Prostate gland (tissue), 2 donors: ENCODE measurements at regions not wholly inside any gene's neighbourhood (a gene's known extent, or its start where the extent isn't known, plus 50 kb on each side); places are given as distances from the start of the nearest gene placed in this dataset.

Experiments used
- CTCF ChIP-seq, 4 experiments: fragments of 200-600 bp in 2 of 4; fragments of 450-650 bp in 2 of 4; sonication (generic) in 2 of 4; IDR thresholded peaks; 1 replicate in 3 of 4; 2 replicates in 1 of 4; pipeline ENCODE4 v1.5.1; 2016 to 2019; ENCODE audit warnings: antibody characterized with exemption in 4 of 4, mild to moderate bottlenecking in 2 of 4, moderate library complexity in 2 of 4
- POLR2A ChIP-seq: fragments of 450-650 bp; IDR thresholded peaks from one replicate; pipeline ENCODE4 v1.6.1; 2016; ENCODE audit warnings: antibody characterized with exemption, mild to moderate bottlenecking
- POLR2AphosphoS5 ChIP-seq: sonication (generic); formaldehyde crosslinking; IDR thresholded peaks from one replicate; pipeline ENCODE4 v1.6.1; 2017; ENCODE audit warnings: antibody characterized with exemption

DNA sequence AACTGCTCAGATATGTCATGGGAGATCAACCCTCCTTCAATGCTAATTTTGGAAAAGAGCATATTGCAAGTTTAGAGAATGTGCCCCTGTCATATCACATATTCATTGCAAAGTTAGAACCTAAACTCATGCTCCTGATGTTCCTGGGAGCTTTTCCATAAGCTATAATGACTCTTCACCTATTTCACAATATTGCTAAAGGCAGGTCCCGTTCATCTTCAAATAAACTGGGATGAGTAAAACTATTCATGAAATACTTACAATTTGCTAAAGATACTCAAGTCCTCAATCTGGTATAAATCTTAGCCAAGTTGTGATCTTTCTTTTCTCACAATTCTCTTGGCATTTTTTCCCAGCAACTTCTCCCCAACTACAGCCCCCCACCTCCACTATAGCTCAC lies 121.7 kb upstream of the TNFAIP3 start:
- TF ChIP-seq CTCF (IDR thresholded peaks at IDR 0.05) (no peak), POLR2A (no peak), POLR2AphosphoS5 (no peak)
